ENCODE measurements at regions not wholly inside any gene's neighbourhood (a gene's known extent, or its start where the extent isn't known, plus 50 kb on each side); places are given as distances from the start of the nearest gene placed in this dataset.
A peak's percentile ranks its signal among the peaks of the same experiment; 100 is the strongest.

- in situ Hi-C loops (cut with MboI) (no loop called here), intact Hi-C loops (cut with micrococcal nuclease; ENCODE audit: unreplicated experiment) (no loop called here)
- Histone ChIP-seq H3K36me3 (ENCODE audit: control insufficient read depth in 2 of 2, insufficient read depth in 2 of 2, low read length in 1 of 2) (no peaks in the 10 kb centered on the region), H3K27ac (ENCODE audit: control insufficient read depth, insufficient read depth) (peak overlapping the region; percentile 41; the same call in 1 of the 2 replicates), H4K20me1 (ENCODE audit: control insufficient read depth, insufficient read depth) (no peaks in the 10 kb centered on the region), H3K4me2 (ENCODE audit: control insufficient read depth, insufficient read depth) (no peak overlapping the region), H2AFZ (ENCODE audit: control insufficient read depth, low read depth, low read length) (no peak overlapping the region), H3K9ac (ENCODE audit: control insufficient read depth, insufficient read depth, low read length) (no peak overlapping the region), H3K79me2 (ENCODE audit: control insufficient read depth, insufficient read depth, low read length) (no peaks in the 10 kb centered on the region), H3K9me3 (replicated peaks; ENCODE audit: control insufficient read depth, insufficient read depth, low read length) (no peaks in the 10 kb centered on the region; the same call in 2 of the 3 replicates), H3K4me1 (ENCODE audit: control insufficient read depth, insufficient read depth, low read length) (peaks cover 36% of the 10 kb centered on the region), H3K4me3 (no peak overlapping the region), H3K27me3 (replicated peaks in 1 of 2; ENCODE audit: control insufficient read depth in 2 of 2, insufficient read depth in 2 of 2, low read length in 1 of 2) (no peaks in the 10 kb centered on the region)
- ChIA-PET RAD21 (ENCODE audit: unreplicated experiment) (interaction anchor here (1.1 to 5.6 kb wide), 6 partner anchors 8 to 84 kb away, joined by 3 to 104 read pairs (median 4); no protein-coding TSS in a partner anchor), POLR2A (interaction anchor here (1.7 to 4.4 kb wide), 3 partner anchors 9 to 23 kb away, joined by 5 to 54 read pairs (median 18); no protein-coding TSS in a partner anchor), CTCF (interaction anchor here (1.2 to 1.6 kb wide), 4 partner anchors 8 to 197 kb away, joined by 3 to 6 read pairs (median 4); no protein-coding TSS in a partner anchor), SMC1A (ENCODE audit: uncharacterized antibody, unreplicated experiment) (interaction anchor here (1.2 to 7.7 kb wide), 4 partner anchors 10 to 86 kb away, joined by 5 to 134 read pairs (median 81); partner anchors contain the start of gene KLF13)
- FAIRE-seq: no peak
- no peak for DNase-seq (ENCODE audit: low read depth, low spot score)
- TF ChIP-seq KLF5 (IDR thresholded peaks at IDR 0.05; ENCODE audit: partially characterized antibody) (no peak), ZNF24 (IDR thresholded peaks at IDR 0.05) (no peak)
- ATAC-seq: no peak
- WGBS (ENCODE audit: insufficient coverage, insufficient replicate concordance, low lambda C conversion rate, missing lambda C conversion rate): 44% methylated on average over 1 of the region's 1 CpG
- BruUV-seq (replicated peaks): no TSS peak
These were observed 87.7 kb upstream of the KLF13 start for GRCh38 chr15:31238906-31239305.

GRCh38 chr15:31239409-31239808 lies 87.2 kb upstream of the KLF13 start:
- peaks cover 31% of the 10 kb centered on the region for H3K4me1 ChIP-seq (ENCODE audit: control insufficient read depth, insufficient read depth, low read length)
- H3K9me3 ChIP-seq (replicated peaks; ENCODE audit: control insufficient read depth, insufficient read depth, low read length): no peaks in the 10 kb centered on the region; the same call in 2 of the 3 replicates
- in situ Hi-C loops (cut with MboI) (no loop called here), intact Hi-C loops (cut with micrococcal nuclease; ENCODE audit: unreplicated experiment) (no loop called here)
- no peak overlapping the region for H3K4me2 ChIP-seq (ENCODE audit: control insufficient read depth, insufficient read depth)
- no peak overlapping the region for H2AFZ ChIP-seq (ENCODE audit: control insufficient read depth, low read depth, low read length)
- H3K36me3 ChIP-seq (ENCODE audit: control insufficient read depth in 2 of 2, insufficient read depth in 2 of 2, low read length in 1 of 2): no peaks in the 10 kb centered on the region
- ChIA-PET POLR2A (interaction anchor here (1.0 to 4.4 kb wide), 6 partner anchors 10 to 85 kb away, joined by 3 to 18 read pairs (median 5); no protein-coding TSS in a partner anchor), CTCF (interaction anchor here (1.2 to 1.6 kb wide), 5 partner anchors 8 to 196 kb away, joined by 3 to 6 read pairs (median 4); no protein-coding TSS in a partner anchor), RAD21 (ENCODE audit: unreplicated experiment) (interaction anchor here (0.9 to 1.8 kb wide), 7 partner anchors 9 to 83 kb away, joined by 3 to 7 read pairs (median 4); no protein-coding TSS in a partner anchor), SMC1A (ENCODE audit: uncharacterized antibody, unreplicated experiment) (interaction anchor here (0.9 to 7.7 kb wide), 6 partner anchors 8 to 195 kb away, joined by 3 to 134 read pairs (median 28); partner anchors contain the start of gene KLF13)
- H3K4me3 ChIP-seq: no peak overlapping the region
- FAIRE-seq (no peak), DNase-seq (ENCODE audit: low read depth, low spot score) (no peak), ATAC-seq (no peak)
- no peaks in the 10 kb centered on the region for H3K79me2 ChIP-seq (ENCODE audit: control insufficient read depth, insufficient read depth, low read length)
- WGBS (ENCODE audit: insufficient coverage, insufficient replicate concordance, low lambda C conversion rate, missing lambda C conversion rate): 50% methylated on average over 4 of the region's 4 CpGs
- BruUV-seq (replicated peaks): no TSS peak
- no peak overlapping the region for H3K9ac ChIP-seq (ENCODE audit: control insufficient read depth, insufficient read depth, low read length)
- no peaks in the 10 kb centered on the region for H3K27me3 ChIP-seq (replicated peaks in 1 of 2; ENCODE audit: control insufficient read depth in 2 of 2, insufficient read depth in 2 of 2, low read length in 1 of 2)
- no peak overlapping the region for H3K27ac ChIP-seq (ENCODE audit: control insufficient read depth, insufficient read depth)
- H4K20me1 ChIP-seq (ENCODE audit: control insufficient read depth, insufficient read depth): no peaks in the 10 kb centered on the region
- TF ChIP-seq ZNF207 (IDR thresholded peaks at IDR 0.05; ENCODE audit: borderline replicate concordance) (no peak), PAX8 (IDR thresholded peaks at IDR 0.05) (no peak), RBBP5 (conservative IDR thresholded peaks at IDR 0.05) (no peak), ETV6 (conservative IDR thresholded peaks at IDR 0.05 in 1 of 2, IDR thresholded peaks at IDR 0.05 in 1 of 2; ENCODE audit: borderline replicate concordance in 1 of 2, low read depth in 1 of 2) (no peak), WRNIP1 (IDR thresholded peaks at IDR 0.05; ENCODE audit: borderline replicate concordance, low read depth, low read length) (no peak), ZNF384 (IDR thresholded peaks at IDR 0.05; ENCODE audit: borderline replicate concordance, low read depth, low read length) (no peak), ZBTB40 (IDR thresholded peaks at IDR 0.05; ENCODE audit: borderline replicate concordance) (no peak), CEBPB (IDR thresholded peaks at IDR 0.05; ENCODE audit: borderline replicate concordance in 1 of 2, low read depth in 2 of 2, low read length in 2 of 2) (no peak), USF1 (IDR thresholded peaks at IDR 0.05; ENCODE audit: borderline replicate concordance, extremely low read length, insufficient read depth, low read depth, low read length) (no peak)
